ENCODE measurements at regions not wholly inside any gene's neighbourhood (a gene's known extent, or its start where the extent isn't known, plus 50 kb on each side); places are given as distances from the start of the nearest gene placed in this dataset.

DNA sequence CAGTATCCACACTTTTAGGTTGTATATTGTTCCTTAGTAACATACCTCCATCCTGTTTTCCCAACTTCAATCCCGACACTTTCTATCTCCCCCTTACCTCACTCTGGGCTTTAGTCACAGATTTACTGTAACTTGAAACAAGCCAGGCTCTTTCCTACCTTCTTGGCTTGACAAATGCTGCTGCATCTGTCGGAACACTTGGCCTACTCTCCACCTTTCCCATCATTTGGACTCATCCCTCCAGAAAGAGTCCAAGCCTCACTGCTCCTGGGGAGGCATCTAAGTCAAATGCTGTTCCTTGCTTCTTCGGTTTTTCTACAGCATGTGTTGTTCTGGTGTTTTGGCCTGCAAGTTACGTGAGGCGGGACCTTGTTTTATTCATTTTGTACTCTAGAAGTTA, 142.4 kb downstream of the DACT1 start:
- Histone ChIP-seq H3K36me3 (no peaks in the 10 kb centered on the region), H3K27me3 (no peaks in the 10 kb centered on the region), H3K4me3 (no peak overlapping the region), H3K4me1 (no peaks in the 10 kb centered on the region), H3K9me3 (no peaks in the 10 kb centered on the region), H3K27ac (no peak overlapping the region)
- TF ChIP-seq, protein P1, sequence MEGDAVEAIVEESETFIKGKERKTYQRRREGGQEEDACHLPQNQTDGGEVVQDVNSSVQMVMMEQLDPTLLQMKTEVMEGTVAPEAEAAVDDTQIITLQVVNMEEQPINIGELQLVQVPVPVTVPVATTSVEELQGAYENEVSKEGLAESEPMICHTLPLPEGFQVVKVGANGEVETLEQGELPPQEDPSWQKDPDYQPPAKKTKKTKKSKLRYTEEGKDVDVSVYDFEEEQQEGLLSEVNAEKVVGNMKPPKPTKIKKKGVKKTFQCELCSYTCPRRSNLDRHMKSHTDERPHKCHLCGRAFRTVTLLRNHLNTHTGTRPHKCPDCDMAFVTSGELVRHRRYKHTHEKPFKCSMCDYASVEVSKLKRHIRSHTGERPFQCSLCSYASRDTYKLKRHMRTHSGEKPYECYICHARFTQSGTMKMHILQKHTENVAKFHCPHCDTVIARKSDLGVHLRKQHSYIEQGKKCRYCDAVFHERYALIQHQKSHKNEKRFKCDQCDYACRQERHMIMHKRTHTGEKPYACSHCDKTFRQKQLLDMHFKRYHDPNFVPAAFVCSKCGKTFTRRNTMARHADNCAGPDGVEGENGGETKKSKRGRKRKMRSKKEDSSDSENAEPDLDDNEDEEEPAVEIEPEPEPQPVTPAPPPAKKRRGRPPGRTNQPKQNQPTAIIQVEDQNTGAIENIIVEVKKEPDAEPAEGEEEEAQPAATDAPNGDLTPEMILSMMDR (IDR thresholded peaks at IDR 0.05), result no peak
- DNase-seq (ENCODE audit: low spot score), result no peak

DNA sequence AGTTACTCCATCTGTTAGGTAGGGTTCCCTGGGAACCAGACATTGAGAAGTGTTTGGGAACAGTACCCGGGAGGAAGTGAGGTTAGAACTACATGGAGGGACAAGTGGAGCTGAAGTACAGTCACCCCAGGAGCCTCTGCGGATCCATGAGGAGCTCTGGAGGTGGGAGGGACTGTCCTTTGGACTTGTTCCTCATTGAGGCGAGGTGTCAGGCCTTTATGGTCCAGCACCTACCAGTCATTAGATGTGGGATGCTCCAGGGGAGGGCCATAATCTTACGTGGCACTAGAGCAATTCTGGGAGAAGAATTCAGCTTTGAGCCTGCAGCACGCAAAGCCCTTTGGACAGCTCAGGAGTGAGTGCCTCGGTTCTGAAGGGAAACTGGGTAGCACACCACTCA, 142.8 kb downstream of the DACT1 start:
- Histone ChIP-seq H3K36me3 (no peaks in the 10 kb centered on the region), H3K27me3 (no peaks in the 10 kb centered on the region), H3K9me3 (no peaks in the 10 kb centered on the region), H3K27ac (no peak overlapping the region), H3K4me1 (no peaks in the 10 kb centered on the region), H3K4me3 (no peak overlapping the region)
- DNase-seq (ENCODE audit: low spot score), result no peak
- TF ChIP-seq, protein P1 (IDR thresholded peaks at IDR 0.05), result no peak

DNA sequence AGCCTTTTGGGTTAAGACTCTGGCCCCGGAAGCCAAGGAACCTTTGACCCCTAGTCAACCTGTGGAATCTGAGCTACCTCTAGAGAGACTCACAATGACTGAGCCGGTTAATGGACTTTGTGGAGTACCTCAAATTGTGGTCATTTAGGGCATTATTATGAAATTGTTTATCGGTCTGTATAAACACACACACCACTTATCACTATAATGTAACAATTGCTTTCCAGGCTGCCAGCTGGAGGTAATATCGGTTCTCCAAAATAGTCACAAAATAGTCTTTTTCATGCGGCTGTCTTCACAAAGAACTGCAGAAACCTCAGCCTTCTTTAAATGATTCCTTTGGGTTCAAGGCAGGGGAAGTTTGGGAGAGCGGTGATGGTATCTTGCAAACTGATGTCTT, 144.2 kb downstream of the DACT1 start:
- Histone ChIP-seq H3K36me3 (no peaks in the 10 kb centered on the region), H3K4me3 (no peak overlapping the region), H3K27me3 (no peaks in the 10 kb centered on the region), H3K9me3 (no peaks in the 10 kb centered on the region), H3K27ac (no peak overlapping the region), H3K4me1 (no peaks in the 10 kb centered on the region)
- no peak for DNase-seq (ENCODE audit: low spot score)
- TF ChIP-seq, protein P1 (IDR thresholded peaks at IDR 0.05), result no peak

DNA sequence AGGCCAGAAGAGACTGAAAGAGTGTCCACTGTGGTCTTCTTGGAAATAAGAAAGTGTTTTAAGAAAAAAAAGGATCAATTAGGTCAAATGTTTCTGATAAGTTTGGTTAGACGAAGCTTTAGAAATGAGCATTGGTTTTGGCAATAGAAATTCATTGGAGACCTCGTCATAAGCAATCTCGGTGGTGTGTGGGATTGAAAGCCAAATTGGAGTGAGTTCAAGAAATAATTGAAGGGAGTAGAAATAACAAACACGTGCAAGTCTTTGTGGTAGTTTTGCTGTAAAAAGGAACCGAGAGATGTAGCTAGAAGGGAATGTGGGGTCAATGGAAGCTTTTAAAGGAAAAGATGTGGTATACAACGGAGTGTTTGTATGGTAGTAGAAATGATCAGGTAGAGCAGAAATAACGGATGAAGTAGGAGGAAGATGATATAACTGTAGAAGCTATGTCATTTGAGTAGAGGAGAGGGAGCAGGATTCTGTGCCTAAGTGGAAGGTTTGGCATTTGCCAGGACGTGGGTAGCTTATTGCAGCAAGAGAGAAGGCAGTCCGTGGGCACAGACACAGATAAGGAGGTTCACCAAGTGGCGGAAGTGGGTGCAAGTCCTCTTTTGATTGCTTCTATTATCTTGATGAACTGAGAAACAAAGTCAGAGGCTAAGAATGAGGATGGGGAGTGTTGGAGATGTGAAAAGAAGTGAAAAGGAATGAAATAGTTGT, 146.2 kb downstream of the DACT1 start:
- Histone ChIP-seq H3K27me3 (no peaks in the 10 kb centered on the region), H3K36me3 (no peaks in the 10 kb centered on the region), H3K27ac (no peak overlapping the region), H3K9me3 (no peaks in the 10 kb centered on the region), H3K4me1 (no peaks in the 10 kb centered on the region), H3K4me3 (no peak overlapping the region)
- TF ChIP-seq, protein P1 (IDR thresholded peaks at IDR 0.05), result no peak
- DNase-seq (ENCODE audit: low spot score), result no peak

DNA sequence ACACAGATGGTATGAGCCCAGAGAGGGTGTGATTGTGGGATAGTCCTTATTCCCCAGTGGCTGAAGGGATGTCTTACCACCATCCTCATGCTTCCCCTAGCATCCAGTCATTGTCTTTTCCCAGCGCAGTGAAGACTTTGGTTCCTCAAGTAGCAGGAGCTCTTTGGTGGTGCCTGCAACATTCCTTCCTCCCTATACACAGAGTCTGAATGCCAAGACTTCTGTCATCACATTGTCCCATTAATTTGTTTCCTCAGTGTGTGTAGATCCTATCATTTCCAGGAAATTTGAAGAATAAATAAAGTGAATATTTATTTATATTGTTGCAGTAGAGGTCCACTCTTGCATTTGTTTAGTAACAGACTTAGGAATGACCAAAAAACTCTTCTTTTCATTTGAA, 147.2 kb downstream of the DACT1 start:
- no peaks in the 10 kb centered on the region for H3K36me3 ChIP-seq
- H3K4me1 ChIP-seq, result no peaks in the 10 kb centered on the region
- no peak for DNase-seq (ENCODE audit: low spot score)
- H3K27ac ChIP-seq, result no peak overlapping the region
- no peak overlapping the region for H3K4me3 ChIP-seq
- no peaks in the 10 kb centered on the region for H3K27me3 ChIP-seq
- no peaks in the 10 kb centered on the region for H3K9me3 ChIP-seq
- TF ChIP-seq, protein P1 (IDR thresholded peaks at IDR 0.05), result no peak

DNA sequence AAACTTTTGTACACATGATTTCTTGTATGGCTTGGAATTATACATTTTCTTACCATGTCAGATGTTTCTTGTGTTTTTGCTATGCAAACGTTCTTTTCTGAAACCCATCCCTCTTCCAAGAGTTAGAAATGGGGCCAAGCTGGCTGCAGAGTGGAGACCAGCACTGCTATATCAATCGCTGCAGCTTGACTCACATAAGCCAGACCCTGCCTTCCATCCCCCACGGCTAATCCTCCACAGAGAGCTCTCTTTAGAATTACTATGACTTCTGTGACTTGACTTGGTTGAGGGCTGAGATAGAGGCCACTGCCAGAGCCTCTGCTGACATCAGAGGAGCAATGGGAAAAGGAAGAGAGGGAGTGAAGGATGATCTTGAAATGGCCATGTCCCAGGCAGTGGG, 147.9 kb downstream of the DACT1 start:
- H3K27me3 ChIP-seq, result no peaks in the 10 kb centered on the region
- TF ChIP-seq, protein P1 (IDR thresholded peaks at IDR 0.05), result no peak
- no peak overlapping the region for H3K4me3 ChIP-seq
- H3K36me3 ChIP-seq, result no peaks in the 10 kb centered on the region
- DNase-seq (ENCODE audit: low spot score), result no peak
- no peak overlapping the region for H3K27ac ChIP-seq
- H3K4me1 ChIP-seq, result no peaks in the 10 kb centered on the region
- no peaks in the 10 kb centered on the region for H3K9me3 ChIP-seq

Measured in right atrium auricular region (tissue), 2 donors.